Dermis microvascular lymphatic vessel endothelial cell (primary cell): ENCODE measurements at regions not wholly inside any gene's neighbourhood (a gene's known extent, or its start where the extent isn't known, plus 50 kb on each side); places are given as distances from the start of the nearest gene placed in this dataset.
"Not testable (repeated sequence)": the region's sequence is repeated elsewhere in the genome, so short reads cannot be mapped to it uniquely, and the experiment has no call there.

Experiments
- DNase-seq, 2 donors: peaks; one replicate each; pipeline versions ENCODE4 v3.0.0 to v3.0.0-alpha.2; 2010; ENCODE audit warnings: low read depth in 2 of 2

- no peak for DNase-seq
Observed at GRCh38 chr17:12195418-12195817, 174.7 kb downstream of the MAP2K4 start.

- no peak for DNase-seq
Observed at GRCh38 chr17:12201294-12201880, 180.7 kb downstream of the MAP2K4 start.

DNA sequence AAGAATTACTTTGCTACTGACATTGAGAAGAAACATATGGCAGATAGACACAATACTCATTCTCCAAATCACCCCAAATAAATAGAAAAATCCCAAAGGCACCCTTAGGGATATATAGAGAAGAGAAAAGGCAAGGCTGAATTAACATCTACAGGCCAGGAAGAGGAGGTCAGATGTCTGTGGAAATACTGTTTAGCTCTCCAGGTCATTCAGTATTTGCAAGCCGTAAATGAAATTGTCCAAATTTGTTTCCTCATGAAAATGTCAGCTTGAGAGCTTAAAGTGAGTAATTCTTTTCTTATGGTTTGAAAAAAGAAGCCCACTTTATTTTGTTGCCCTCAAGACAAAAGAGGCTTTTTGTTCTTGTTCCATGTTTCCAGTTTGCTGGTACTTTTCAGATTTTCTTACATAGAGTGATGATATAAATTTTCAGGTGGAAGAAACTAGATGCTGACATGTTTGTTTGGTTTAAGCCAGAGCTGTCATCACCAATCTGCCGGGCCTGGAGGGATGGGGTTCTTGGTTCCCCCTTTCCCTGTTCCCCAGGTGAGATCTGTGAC, 189.0 kb downstream of the MAP2K4 start:
- DNase-seq, result no peak

- DNase-seq, result not testable (repeated sequence)
Observed at GRCh38 chr17:12220714-12221439, 200.2 kb downstream of the MAP2K4 start.

- no peak for DNase-seq
Observed at GRCh38 chr17:12222392-12222791, 201.7 kb downstream of the MAP2K4 start.

GRCh38 chr17:12227547-12227946, 206.9 kb downstream of the MAP2K4 start:
- DNase-seq, result no peak

GRCh38 chr17:12229335-12229734, 208.7 kb downstream of the MAP2K4 start:
- no peak for DNase-seq

DNA sequence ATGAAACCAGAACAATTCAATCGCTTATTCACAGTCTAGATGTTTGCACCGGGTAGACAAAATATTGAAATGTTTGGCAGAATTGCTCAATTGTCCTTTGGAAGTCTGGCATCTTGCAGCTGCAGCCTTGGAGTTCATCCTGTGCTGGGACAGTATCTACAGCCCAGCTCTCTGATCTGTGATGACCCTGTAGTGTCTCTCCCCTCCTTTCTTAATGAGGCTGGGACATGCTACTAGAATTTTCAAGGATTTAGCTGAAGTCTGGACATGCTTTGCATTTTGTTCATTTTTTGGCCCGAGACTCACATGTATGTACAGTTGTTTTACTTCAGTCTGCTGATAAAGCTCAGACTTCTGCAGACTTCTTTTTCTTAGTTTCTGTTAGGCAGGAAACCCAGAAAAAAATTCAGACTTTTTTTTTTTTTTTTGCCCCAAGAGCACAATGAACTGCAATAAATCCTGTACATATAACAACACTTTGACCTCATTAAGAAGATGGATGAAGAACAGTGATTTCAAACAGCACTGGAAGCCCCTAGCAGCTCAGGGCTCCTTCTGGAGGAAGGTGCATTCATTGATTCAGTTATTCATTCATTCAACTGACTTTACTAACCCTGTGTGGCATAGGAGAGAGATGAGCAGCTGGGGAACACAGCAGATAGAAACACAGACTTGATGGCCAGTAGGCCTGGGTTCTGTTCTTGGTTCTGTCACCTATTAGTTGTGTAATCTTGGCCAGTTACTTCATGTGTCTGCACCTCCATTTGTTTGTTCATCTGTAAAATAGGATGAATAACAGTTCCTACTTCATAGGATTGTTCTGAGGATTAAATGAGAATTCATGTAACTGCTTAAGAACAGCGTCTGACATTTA, 210.0 kb downstream of the MAP2K4 start:
- no peak for DNase-seq

GRCh38 chr17:12231355-12231682, 210.6 kb downstream of the MAP2K4 start:
- no peak for DNase-seq

- DNase-seq, result not testable (repeated sequence)
Observed at GRCh38 chr17:12239021-12239420, 218.3 kb downstream of the MAP2K4 start.

DNA sequence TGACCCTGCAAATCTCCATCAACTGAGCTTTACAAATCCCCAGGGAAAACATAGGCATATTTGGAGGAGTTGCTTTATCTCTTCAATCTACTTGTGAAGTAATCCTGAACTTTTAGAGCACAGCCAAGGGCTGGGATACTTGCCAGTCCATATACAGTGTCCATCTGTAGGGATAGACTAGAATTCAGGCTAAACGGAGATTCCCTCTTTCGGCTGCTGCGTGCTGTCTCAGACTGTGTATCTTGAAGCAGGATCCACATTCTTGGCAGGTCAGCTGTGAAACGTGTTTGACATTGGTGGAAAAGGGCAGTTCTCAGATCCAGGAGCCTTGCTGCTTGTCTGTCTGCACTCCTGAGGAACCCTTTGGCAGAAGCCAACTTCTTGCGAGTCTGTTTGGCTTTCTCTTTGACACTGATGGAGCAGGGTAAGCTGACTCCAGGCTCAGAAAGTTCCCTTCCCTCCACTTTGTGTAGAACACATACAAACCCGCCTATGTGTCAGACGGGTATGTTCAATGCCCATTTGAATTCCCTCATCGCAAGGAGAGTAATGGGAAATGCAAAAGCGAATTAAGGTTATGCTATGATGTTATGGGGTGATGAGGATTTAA, 221.8 kb downstream of the MAP2K4 start:
- DNase-seq, result no peak

GRCh38 chr17:12247761-12248160, 227.1 kb downstream of the MAP2K4 start:
- no peak for DNase-seq

GRCh38 chr17:12250973-12251372, 230.3 kb downstream of the MAP2K4 start:
- DNase-seq, result no peak

- no peak for DNase-seq
Observed at GRCh38 chr17:12252462-12252861, 231.8 kb downstream of the MAP2K4 start.

DNA sequence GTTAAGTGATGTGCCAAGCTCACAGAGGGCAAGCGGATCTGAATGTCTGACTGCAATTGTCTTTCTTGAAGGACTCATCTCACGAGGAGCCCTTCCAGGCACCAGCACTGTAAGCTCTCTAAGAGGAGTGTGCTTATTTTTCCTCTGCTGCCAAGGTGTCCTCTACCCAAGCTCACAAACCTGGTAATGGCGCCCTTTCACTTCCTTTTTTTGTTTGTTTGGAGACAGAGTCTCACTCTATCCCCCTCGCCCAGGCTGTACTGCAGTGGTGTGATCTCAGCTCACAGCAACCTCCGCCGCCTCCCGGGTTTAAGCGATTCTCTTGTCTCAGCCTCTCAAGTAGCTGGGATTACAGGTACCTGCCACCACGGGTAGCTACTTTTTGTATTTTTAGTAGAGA, 233.8 kb downstream of the MAP2K4 start:
- DNase-seq, result no peak

DNA sequence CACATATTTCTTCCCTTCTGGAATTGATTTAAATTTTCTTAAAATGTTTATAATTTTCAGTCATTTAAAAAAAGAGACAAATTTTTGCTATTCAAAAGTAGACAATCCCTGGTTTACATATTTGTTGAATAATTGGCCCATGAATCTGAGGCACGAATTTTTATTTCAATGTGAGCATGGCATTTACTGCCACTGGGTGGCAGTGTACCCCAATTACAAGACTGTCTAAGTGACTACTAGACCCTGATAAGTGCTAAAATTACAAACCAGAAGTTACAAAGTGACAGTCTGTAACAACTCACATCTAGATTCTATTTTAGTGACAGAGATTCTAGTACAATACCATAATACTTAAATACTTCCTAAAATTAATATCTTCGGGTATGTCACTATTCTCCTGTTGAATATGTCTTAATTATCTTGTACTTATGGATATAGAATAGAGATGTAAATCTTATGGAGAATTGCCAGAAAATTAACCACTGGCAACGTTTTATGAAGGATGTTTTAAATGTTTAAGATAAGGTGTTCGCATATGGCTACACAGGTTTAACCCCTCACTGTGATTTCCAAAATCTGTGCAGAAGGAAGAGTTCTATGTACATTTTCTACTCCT, 235.8 kb downstream of the MAP2K4 start:
- peak; percentile 42 to 65 for DNase-seq

DNA sequence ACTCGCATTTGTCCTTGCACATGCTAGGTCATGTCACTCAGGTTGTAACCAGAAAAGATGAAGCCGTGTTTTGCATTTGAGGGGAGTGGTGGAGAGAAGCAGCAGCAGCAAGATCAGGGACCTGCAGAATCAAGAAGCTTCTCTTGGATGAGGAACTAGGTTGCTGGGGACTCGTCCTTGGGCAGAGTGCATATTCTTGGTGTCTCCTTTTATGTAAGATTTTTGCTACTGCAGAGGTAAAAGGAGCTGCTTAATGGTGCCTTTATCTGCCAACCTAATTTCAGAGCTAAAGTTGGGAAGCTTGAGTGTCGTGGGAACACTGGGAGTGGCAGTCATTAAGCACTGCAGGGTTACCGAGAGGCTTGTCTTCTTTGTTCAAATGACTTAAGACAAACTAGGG, 236.5 kb downstream of the MAP2K4 start:
- DNase-seq, result no peak

- DNase-seq, result no peak
Observed at GRCh38 chr17:12261354-12261753, 240.7 kb downstream of the MAP2K4 start.

GRCh38 chr17:12269751-12270150, 249.1 kb downstream of the MAP2K4 start:
- DNase-seq, result no peak

DNA sequence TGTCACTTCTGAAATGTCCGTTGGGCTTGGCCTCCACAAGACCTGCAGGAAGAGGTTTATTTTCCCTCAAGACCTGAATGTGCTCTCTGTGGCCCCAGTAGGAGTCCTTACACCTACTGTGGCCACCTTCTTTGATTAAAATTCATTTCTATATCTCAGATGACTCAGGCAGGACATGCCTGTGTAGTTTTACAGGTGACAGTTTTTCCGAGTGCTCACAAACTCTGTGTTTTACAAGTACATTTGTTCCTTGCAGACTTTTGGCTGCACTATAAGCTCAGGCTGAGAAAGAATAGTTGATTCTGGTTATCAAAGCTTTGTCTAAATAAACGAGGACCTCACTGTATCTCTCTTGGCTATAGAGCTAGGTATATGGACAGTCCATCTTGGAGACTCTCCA, 257.1 kb downstream of the MAP2K4 start:
- DNase-seq, result no peak

DNA sequence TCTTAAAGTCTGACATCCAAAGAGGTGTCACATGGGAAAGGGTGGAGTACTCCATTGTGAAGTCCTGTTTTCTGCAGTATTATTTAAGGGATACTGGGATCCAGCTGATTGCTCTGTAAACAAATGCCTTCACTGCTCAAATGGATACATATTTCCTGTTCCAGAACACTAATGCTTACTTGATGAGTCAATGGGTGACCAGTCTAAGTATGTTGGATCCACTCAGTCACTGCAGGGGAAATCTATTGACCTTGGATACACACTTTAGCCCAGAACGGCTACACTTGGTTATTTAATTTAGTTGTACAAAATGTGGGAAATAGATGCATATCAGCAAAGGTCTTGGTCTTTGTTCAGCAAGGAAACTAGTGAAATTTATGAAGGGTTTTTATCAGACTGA, 261.4 kb downstream of the MAP2K4 start:
- peak in 1 of 2 donors; percentile 82 for DNase-seq
